Motor neuron (in vitro differentiated cells): ENCODE measurements at regions not wholly inside any gene's neighbourhood (a gene's known extent, or its start where the extent isn't known, plus 50 kb on each side); places are given as distances from the start of the nearest gene placed in this dataset.

Experiments
- ATAC-seq, 8 experiments: fragments of 200-7000 bp; cut with Tn5 transposase; replicated peaks in 6 of 8; 2 replicates each; pipeline ENCODE4 v1.8.0; 2021; ENCODE audit warnings: mild to moderate bottlenecking in 8 of 8, moderate library complexity in 8 of 8
- H3K27ac ChIP-seq, 2 donors: fragments of 250-450 bp; sonication (Bioruptor Pico); 2 replicates each; pipeline ENCODE4 v1.9.0; 2021; ENCODE audit warnings: antibody characterized with exemption in 2 of 2, mild to moderate bottlenecking in 2 of 2, moderate library complexity in 1 of 2
- H3K4me1 ChIP-seq, 2 donors: fragments of 250-450 bp; sonication (Bioruptor Pico); replicated peaks in 1 of 2; 2 replicates each; pipeline ENCODE4 v1.6.1; 2021; ENCODE audit warnings: antibody characterized with exemption in 2 of 2, mild to moderate bottlenecking in 2 of 2, moderate library complexity in 1 of 2
- H3K4me3 ChIP-seq, 5 donors: fragments of 250-450 bp; sonication (Bioruptor Pico); 2 replicates each; pipeline ENCODE4 v1.9.0; 2021; ENCODE audit warnings: antibody characterized with exemption in 5 of 5, mild to moderate bottlenecking in 5 of 5, moderate library complexity in 4 of 5
- WGBS, 10 experiments: fragments of 450-650 bp; shearing (Covaris generic); methylation state at CpG; one replicate each; pipeline ENCODE4 v1.0.0; 2022; 5-methylcytosine and 5-hydroxymethylcytosine counted together
- in situ Hi-C, 9 experiments: fragments of 400-800 bp; cut with MboI; loops; one replicate each; pipeline ENCODE4 v1.15.0; 2021; ENCODE audit warnings: low sequenced_read_pairs in 9 of 9, low pct_unique_long_range_greater_than_20kb in 2 of 9; ENCODE audit not compliant: unreplicated experiment in 9 of 9

GRCh38 chr3:43863966-43864933 is 173.5 kb downstream of the ABHD5 start:
- H3K27ac ChIP-seq: no peak overlapping the region
- ATAC-seq: no peak
- in situ Hi-C loops: no loop called here
- 47 to 100% (median 71%) methylated on average over 1 to 4 of the region's 6 CpGs; no CpG with 5 or more reads in 4 of the 10 experiments for WGBS, 10 experiments
- no peaks in the 10 kb centered on the region for H3K4me1 ChIP-seq
- H3K4me3 ChIP-seq: no peak overlapping the region

- no peak overlapping the region for H3K27ac ChIP-seq
- WGBS, 10 experiments: 77 to 100% (median 83%) methylated on average over 1 to 3 of the region's 4 CpGs; no CpG with 5 or more reads in 3 of the 10 experiments
- peak in 2 of 8 experiments; percentile 29 to 52 for ATAC-seq
- no peak overlapping the region for H3K4me3 ChIP-seq
- in situ Hi-C loops: no loop called here
- H3K4me1 ChIP-seq: no peaks in the 10 kb centered on the region
Observed at GRCh38 chr3:43865351-43865750, 174.6 kb downstream of the ABHD5 start.

- no peak for ATAC-seq
- no peaks in the 10 kb centered on the region for H3K4me1 ChIP-seq
- no peak overlapping the region for H3K27ac ChIP-seq
- in situ Hi-C loops: no loop called here
- WGBS, 10 experiments: 75 to 100% (median 92%) methylated on average over 1 to 5 of the region's 9 CpGs; no CpG with 5 or more reads in 3 of the 10 experiments
- no peak overlapping the region for H3K4me3 ChIP-seq
Observed at GRCh38 chr3:43865887-43866528, 175.3 kb downstream of the ABHD5 start.

DNA sequence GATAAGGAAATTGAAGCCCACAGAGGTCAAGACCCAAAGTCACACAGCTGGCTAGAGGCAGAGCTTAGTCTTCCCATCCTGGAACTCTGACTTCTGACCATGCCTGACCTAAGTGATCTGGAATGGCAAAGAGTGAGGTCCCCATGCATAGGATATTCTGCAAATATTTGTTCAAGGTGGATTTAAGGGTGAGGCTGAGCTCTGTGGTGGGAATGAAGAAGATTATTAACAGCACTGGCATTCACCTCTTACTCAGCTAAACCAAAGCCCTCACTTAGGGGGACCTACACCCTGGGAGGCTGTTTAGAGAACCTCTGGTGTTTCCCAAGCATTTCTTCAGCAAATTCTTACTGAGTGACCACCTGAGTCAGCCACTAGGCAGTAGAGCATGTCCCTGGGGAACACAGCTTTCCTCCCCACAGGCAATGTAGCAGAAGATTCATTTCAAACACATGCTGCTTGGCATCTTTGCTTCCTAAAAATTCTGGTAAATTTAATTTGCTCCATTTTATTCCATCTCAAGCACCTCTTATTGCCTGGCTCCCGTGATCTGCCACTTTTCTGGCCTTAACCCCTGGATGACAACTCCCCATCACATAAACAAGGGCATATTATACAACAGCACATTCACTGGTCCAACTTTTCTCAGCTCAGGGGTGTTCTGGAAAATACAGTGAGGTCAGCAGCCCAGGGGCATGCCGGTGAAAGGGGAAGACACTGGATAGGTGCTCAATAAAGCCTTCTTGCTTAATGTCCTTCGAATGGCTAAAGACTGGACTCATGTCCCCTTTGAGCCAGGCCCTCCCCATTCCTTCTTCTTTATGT is 176.0 kb downstream of the ABHD5 start:
- ATAC-seq: peak in 1 of 8 experiments; percentile 52
- 0 to 100% (median 60%) methylated on average over 1 to 3 of the region's 3 CpGs; no CpG with 5 or more reads in 3 of the 10 experiments for WGBS, 10 experiments
- Histone ChIP-seq H3K27ac (no peak overlapping the region), H3K4me3 (no peak overlapping the region), H3K4me1 (no peaks in the 10 kb centered on the region)
- in situ Hi-C loops: no loop called here

GRCh38 chr3:43867436-43868072 is 176.8 kb downstream of the ABHD5 start:
- in situ Hi-C loops: no loop called here
- Histone ChIP-seq H3K4me3 (no peak overlapping the region), H3K4me1 (no peaks in the 10 kb centered on the region), H3K27ac (no peak overlapping the region)
- peak in 3 of 8 experiments; percentile 83 to 89 (median 87) for ATAC-seq
- WGBS, 10 experiments: 0 to 83% (median 70%) methylated on average over 1 to 2 of the region's 8 CpGs; no CpG with 5 or more reads in 5 of the 10 experiments

DNA sequence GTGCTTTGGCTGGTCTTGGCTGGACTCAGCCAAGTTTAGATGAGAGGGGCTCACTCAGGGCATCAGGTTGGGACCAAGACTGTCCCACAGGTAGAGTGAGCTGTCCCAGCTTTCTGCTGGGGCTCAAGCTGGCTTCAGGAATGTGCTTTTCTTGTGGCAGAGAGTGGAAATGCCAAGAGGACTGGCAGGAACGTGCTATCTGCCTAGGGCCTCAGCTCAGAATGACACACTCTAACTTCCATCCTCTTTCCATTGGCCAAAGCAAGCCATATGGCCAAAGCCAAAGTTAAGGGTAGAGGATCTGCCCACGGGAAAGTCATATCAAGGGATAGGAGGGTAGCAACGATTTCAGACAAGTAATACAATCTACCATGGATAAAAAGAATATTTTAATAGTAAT is 178.8 kb downstream of the ABHD5 start:
- Histone ChIP-seq H3K4me3 (no peak overlapping the region), H3K27ac (no peak overlapping the region), H3K4me1 (no peaks in the 10 kb centered on the region)
- ATAC-seq: no peak
- in situ Hi-C loops: no loop called here
- WGBS, 10 experiments: 33 to 83% (median 54%) methylated on average over 1 to 3 of the region's 3 CpGs; no CpG with 5 or more reads in 4 of the 10 experiments

GRCh38 chr3:43870120-43870519 is 179.4 kb downstream of the ABHD5 start:
- 0 to 36% (median 0%) methylated on average over 1 to 2 of the region's 2 CpGs; no CpG with 5 or more reads in 3 of the 10 experiments for WGBS, 10 experiments
- Histone ChIP-seq H3K4me1 (no peaks in the 10 kb centered on the region), H3K4me3 (no peak overlapping the region), H3K27ac (no peak overlapping the region)
- peak in 7 of 8 experiments; percentile 38 to 65 (median 57) for ATAC-seq
- in situ Hi-C loops: loop anchor here in 1 of 9 experiments (10.0 kb wide), 1 partner anchor 325 kb away; no protein-coding TSS in a partner anchor

DNA sequence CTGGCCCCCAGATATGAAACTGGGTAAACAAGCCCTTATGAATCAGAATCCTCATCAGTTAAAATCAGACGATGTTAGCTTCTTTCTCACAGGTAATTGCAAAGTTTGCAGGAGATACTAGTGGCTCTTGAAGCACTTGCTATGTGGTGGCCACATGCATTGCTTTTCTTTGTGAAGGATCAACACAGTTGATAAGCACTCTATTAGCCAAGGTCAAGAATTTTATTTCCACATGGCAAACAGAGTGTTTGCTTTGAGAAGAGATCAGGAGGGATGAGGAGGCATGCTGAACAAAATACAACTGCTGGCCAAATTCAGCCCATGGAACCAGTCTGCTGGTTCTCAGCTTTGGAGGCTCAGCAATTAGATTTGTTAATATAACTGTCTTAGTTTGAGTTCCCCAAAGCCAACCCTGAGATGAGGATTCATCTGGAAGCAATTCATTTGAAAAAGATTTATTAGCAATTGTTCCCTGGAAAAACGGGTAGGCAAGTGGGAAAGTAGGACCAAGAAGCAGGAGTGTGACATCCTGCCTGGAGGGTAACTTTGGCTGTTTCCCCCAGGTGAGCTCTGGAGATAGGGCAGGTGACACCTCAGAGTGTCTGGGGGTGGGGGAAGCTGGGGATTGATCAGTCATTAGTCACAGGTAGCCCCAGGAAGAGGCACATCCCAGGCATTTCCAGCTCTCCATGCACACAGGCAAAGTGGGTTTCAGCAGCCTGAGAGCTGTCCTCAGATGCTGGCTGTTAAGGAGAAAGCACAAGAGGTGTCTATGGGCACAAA is 180.3 kb downstream of the ABHD5 start:
- no peak for ATAC-seq
- in situ Hi-C loops: loop anchor here in 1 of 9 experiments (10.0 kb wide), 1 partner anchor 324 kb away; no protein-coding TSS in a partner anchor
- H3K4me3 ChIP-seq: no peak overlapping the region
- WGBS, 10 experiments: 17 to 90% (median 36%) methylated on average over 1 to 2 of the region's 2 CpGs; no CpG with 5 or more reads in 1 of the 10 experiments
- no peak overlapping the region for H3K27ac ChIP-seq
- no peaks in the 10 kb centered on the region for H3K4me1 ChIP-seq

GRCh38 chr3:43871627-43872245 is 181.0 kb downstream of the ABHD5 start:
- no peak overlapping the region for H3K27ac ChIP-seq
- WGBS, 10 experiments: 8 to 93% (median 59%) methylated on average over 1 to 6 of the region's 9 CpGs; no CpG with 5 or more reads in 3 of the 10 experiments

DNA sequence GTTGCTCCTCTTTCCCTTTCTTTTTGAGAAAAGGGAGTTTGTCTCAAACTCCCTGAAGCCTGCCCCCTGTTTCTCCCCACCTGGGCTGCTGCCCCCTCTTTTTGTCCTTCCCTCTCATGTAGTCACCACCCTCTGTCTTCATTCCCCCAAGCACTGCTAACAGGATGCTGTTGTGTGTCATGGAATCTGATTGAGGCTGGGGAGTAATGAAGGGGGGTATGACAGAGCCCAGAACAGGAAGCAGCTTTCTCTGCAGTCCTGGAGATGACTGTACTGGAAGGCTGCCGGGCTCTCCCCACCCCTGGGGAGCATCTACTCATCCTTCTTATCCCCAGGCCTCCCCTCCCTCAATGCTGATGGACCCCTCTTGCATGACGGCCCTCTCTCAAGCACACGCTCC is 181.6 kb downstream of the ABHD5 start:
- no peak overlapping the region for H3K27ac ChIP-seq
- in situ Hi-C loops: loop anchor here in 1 of 9 experiments (10.0 kb wide), 1 partner anchor 322 kb away; no protein-coding TSS in a partner anchor
- 0 to 100% (median 66%) methylated on average over 1 to 2 of the region's 3 CpGs; no CpG with 5 or more reads in 6 of the 10 experiments for WGBS, 10 experiments
- no peaks in the 10 kb centered on the region for H3K4me1 ChIP-seq
- peak in 5 of 8 experiments; percentile 29 to 69 (median 33) for ATAC-seq
- H3K4me3 ChIP-seq: no peak overlapping the region

More at GRCh38 chr3:43871627-43872245, 181.0 kb downstream of the ABHD5 start:
- Histone ChIP-seq H3K4me1 (no peaks in the 10 kb centered on the region), H3K4me3 (no peak overlapping the region)
- ATAC-seq: no peak
- in situ Hi-C loops: loop anchor here in 1 of 9 experiments (10.0 kb wide), 1 partner anchor 323 kb away; no protein-coding TSS in a partner anchor

DNA sequence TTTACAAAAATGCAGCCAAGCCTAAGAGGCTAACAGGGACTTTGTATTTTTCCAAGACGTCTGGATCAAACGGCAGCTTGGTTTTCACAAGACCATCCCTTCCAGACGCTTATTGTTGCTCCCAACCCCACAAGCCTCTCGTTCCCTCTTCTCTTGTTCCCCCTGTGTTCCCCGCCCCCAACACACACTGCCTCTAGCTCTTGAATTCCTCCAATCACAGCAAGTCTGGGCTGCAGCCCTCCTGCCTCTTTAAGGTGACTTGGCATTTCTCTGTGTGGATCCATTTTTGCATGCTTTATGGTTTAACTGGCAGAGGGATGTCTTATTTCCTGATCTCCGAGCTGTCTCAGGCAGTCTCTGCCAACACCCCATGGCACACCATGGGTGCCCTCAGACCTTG is 182.2 kb downstream of the ABHD5 start:
- 10 to 100% (median 63%) methylated on average over 1 to 3 of the region's 6 CpGs; no CpG with 5 or more reads in 3 of the 10 experiments for WGBS, 10 experiments
- in situ Hi-C loops: loop anchor here in 1 of 9 experiments (10.0 kb wide), 1 partner anchor 322 kb away; no protein-coding TSS in a partner anchor
- no peak overlapping the region for H3K27ac ChIP-seq
- peak in 3 of 8 experiments; percentile 23 to 46 (median 24) for ATAC-seq
- H3K4me3 ChIP-seq: no peak overlapping the region
- no peaks in the 10 kb centered on the region for H3K4me1 ChIP-seq
